ENCODE measurements at regions not wholly inside any gene's neighbourhood (a gene's known extent, or its start where the extent isn't known, plus 50 kb on each side); places are given as distances from the start of the nearest gene placed in this dataset.

GRCh38 chr4:20440170-20440569 lies 188.5 kb downstream of the SLIT2 start:
- no peak for TF ChIP-seq CTCF (IDR thresholded peaks at IDR 0.05; ENCODE audit: low read depth, low read length, missing control alignments)
- no peak overlapping the region for H3K4me3 ChIP-seq (ENCODE audit: low read depth, low read length)
- DNase-seq (ENCODE audit: low read depth), result no peak

GRCh38 chr4:20443015-20443805 lies 191.5 kb downstream of the SLIT2 start:
- no peak overlapping the region for H3K4me3 ChIP-seq (ENCODE audit: low read depth, low read length)
- no peak for DNase-seq (ENCODE audit: low read depth)
- no peak for TF ChIP-seq CTCF (IDR thresholded peaks at IDR 0.05; ENCODE audit: low read depth, low read length, missing control alignments)

GRCh38 chr4:20444599-20445337 lies 193.1 kb downstream of the SLIT2 start:
- TF ChIP-seq CTCF (IDR thresholded peaks at IDR 0.05; ENCODE audit: low read depth, low read length, missing control alignments), result no peak
- H3K4me3 ChIP-seq (ENCODE audit: low read depth, low read length), result no peak overlapping the region
- DNase-seq (ENCODE audit: low read depth), result no peak

- no peak overlapping the region for H3K4me3 ChIP-seq (ENCODE audit: low read depth, low read length)
- no peak for DNase-seq (ENCODE audit: low read depth)
- no peak for TF ChIP-seq CTCF (IDR thresholded peaks at IDR 0.05; ENCODE audit: low read depth, low read length, missing control alignments)
Measured at GRCh38 chr4:20445933-20446723, 194.4 kb downstream of the SLIT2 start.

GRCh38 chr4:20447103-20447502 lies 195.4 kb downstream of the SLIT2 start:
- no peak for TF ChIP-seq CTCF (IDR thresholded peaks at IDR 0.05; ENCODE audit: low read depth, low read length, missing control alignments)
- H3K4me3 ChIP-seq (ENCODE audit: low read depth, low read length), result no peak overlapping the region
- DNase-seq (ENCODE audit: low read depth), result no peak

GRCh38 chr4:20451986-20452385 lies 200.3 kb downstream of the SLIT2 start:
- DNase-seq (ENCODE audit: low read depth), result no peak
- H3K4me3 ChIP-seq (ENCODE audit: low read depth, low read length), result no peak overlapping the region
- no peak for TF ChIP-seq CTCF (IDR thresholded peaks at IDR 0.05; ENCODE audit: low read depth, low read length, missing control alignments)

Measured in GM12864 (cell line).